GM12864 (cell line): ENCODE measurements at regions not wholly inside any gene's neighbourhood (a gene's known extent, or its start where the extent isn't known, plus 50 kb on each side); places are given as distances from the start of the nearest gene placed in this dataset.

Source experiments
- DNase-seq: peaks from one replicate; pipeline ENCODE4 v3.0.0-alpha.2; 2011; ENCODE audit warnings: low read depth
- H3K4me3 ChIP-seq: 2 replicates; pipeline ENCODE4 v1.5.1; 2011; ENCODE audit warnings: mild to moderate bottlenecking, low read depth, low read length, control low read depth
- CTCF ChIP-seq: IDR thresholded peaks from 2 replicates; pipeline ENCODE4 v1.5.1; 2011; ENCODE audit warnings: low read depth, mild to moderate bottlenecking, moderate library complexity, low read length, control low read depth, inconsistent platforms; ENCODE audit errors: missing control alignments

- H3K4me3 ChIP-seq, result no peak overlapping the region
- no peak for TF ChIP-seq CTCF
- DNase-seq, result no peak
These were observed 495.0 kb upstream of the NRSN1 start for GRCh38 chr6:23630726-23631635.

DNA sequence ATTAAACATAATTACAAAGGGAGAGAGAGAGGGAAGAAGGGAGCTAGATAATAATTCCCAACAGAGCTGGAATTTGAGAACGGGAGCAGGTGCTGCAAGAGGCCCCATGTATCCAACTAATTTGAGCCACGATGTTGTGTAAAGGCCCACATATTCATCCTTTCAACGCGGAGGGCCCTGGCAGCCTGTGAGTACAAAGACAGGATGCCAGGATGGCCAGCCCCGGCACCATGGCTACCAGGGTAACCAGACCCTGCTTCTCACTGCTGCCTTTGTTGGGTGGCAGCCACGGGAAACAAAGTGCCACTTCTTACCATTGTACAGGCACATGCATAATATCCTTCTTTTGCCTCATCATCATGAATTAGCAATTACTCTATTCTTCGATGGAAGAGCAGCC, 492.0 kb upstream of the NRSN1 start:
- H3K4me3 ChIP-seq, result no peak overlapping the region
- no peak for DNase-seq
- TF ChIP-seq CTCF, result no peak

GRCh38 chr6:23635150-23635549, 490.9 kb upstream of the NRSN1 start:
- no peak for TF ChIP-seq CTCF
- no peak for DNase-seq
- H3K4me3 ChIP-seq, result no peak overlapping the region

DNA sequence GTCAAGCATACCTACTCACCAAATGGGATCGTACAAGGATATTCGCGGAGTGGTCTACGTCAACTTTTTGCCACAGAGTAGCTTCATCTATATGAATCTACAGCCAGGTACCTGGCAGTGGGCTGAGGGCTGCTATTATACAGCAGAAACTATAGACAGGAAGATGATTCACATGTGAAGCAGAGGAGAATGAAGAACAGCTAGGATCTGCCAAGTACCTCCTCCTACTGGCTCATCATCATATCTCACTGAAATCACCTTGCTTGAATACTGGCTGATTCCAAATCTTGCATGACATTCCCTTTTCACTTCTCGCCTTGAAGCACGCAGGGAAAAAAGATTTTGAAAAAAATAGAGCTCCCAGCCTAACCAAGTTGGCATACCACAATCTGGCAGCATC, 488.7 kb upstream of the NRSN1 start:
- no peak for DNase-seq
- no peak for TF ChIP-seq CTCF
- no peak overlapping the region for H3K4me3 ChIP-seq

DNA sequence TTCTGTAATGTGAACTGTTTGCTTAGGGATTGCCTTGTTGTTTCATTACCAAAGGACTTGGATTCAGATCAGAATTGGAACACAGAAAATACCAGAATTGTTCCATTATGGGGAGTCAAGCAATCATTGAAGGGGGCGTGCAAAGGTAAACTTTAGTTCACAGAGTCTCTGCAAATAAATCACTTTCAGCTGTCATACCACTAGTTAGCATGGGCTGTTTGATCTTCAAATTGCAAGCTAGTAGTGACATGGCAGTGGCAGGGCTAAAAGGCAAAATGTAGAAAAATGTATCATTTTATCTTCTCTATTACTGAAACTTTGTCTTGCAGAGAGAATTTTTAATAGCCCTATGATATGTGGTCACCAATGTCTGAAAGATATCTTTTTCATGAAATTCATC, 483.2 kb upstream of the NRSN1 start:
- TF ChIP-seq CTCF, result no peak
- DNase-seq, result no peak
- H3K4me3 ChIP-seq, result no peak overlapping the region

GRCh38 chr6:23647045-23647444, 479.0 kb upstream of the NRSN1 start:
- no peak for TF ChIP-seq CTCF
- no peak overlapping the region for H3K4me3 ChIP-seq
- no peak for DNase-seq

DNA sequence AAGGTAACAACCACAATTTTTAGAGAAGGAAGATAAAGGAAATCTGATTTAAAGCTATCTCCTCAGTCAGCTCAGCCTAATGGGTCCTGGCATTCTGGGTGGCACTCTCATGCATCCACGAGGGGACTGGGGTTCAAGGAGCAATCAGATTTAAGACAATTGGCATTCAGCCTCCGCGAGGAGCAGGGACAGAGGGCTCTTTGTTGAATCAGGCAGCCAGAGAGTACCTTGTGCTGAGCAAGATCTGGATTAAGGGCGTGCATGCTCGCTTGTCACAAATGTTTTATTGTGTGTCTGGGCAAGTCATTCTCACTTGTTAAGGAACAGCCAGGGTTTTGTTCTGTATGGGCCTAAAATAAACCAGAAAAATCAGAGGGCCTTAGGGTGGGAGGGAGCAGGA, 475.3 kb upstream of the NRSN1 start:
- no peak for DNase-seq
- H3K4me3 ChIP-seq, result no peak overlapping the region
- no peak for TF ChIP-seq CTCF
